Skeletal muscle cell (primary cell): ENCODE measurements at regions not wholly inside any gene's neighbourhood (a gene's known extent, or its start where the extent isn't known, plus 50 kb on each side); places are given as distances from the start of the nearest gene placed in this dataset.
"Not testable (repeated sequence)": the region's sequence is repeated elsewhere in the genome, so short reads cannot be mapped to it uniquely, and the experiment has no call there.

ENCODE experiments used
- DNase-seq: peaks from one replicate; pipeline ENCODE4 v3.0.0-alpha.2; 2010; ENCODE audit warnings: low read depth
- H3K4me3 ChIP-seq: 2 replicates; pipeline ENCODE4 v1.5.1; 2011; ENCODE audit warnings: low read depth, mild to moderate bottlenecking, control low read depth, low read length, moderate library complexity

- no peak for DNase-seq
- no peak overlapping the region for H3K4me3 ChIP-seq
These were observed 121.4 kb upstream of the SLC35F3 start for GRCh38 chr1:233782937-233783586.

GRCh38 chr1:233787599-233787998 is 116.9 kb upstream of the SLC35F3 start:
- no peak for DNase-seq
- no peak overlapping the region for H3K4me3 ChIP-seq

GRCh38 chr1:233788687-233789086 is 115.8 kb upstream of the SLC35F3 start:
- no peak for DNase-seq
- no peak overlapping the region for H3K4me3 ChIP-seq

- no peak overlapping the region for H3K4me3 ChIP-seq
- no peak for DNase-seq
These were observed 114.4 kb upstream of the SLC35F3 start for GRCh38 chr1:233790121-233790520.

- no peak overlapping the region for H3K4me3 ChIP-seq
- peak; percentile 12 for DNase-seq
These were observed 113.7 kb upstream of the SLC35F3 start for GRCh38 chr1:233790662-233791371.

- DNase-seq, result no peak
- no peak overlapping the region for H3K4me3 ChIP-seq
These were observed 113.1 kb upstream of the SLC35F3 start for GRCh38 chr1:233791372-233791703.

- no peak for DNase-seq
- H3K4me3 ChIP-seq, result no peak overlapping the region
These were observed 112.8 kb upstream of the SLC35F3 start for GRCh38 chr1:233791721-233792120.

- DNase-seq, result no peak
- H3K4me3 ChIP-seq, result no peak overlapping the region
These were observed 109.6 kb upstream of the SLC35F3 start for GRCh38 chr1:233794863-233795262.

- no peak for DNase-seq
- H3K4me3 ChIP-seq, result no peak overlapping the region
These were observed 108.2 kb upstream of the SLC35F3 start for GRCh38 chr1:233796146-233796783.

GRCh38 chr1:233802611-233803010 is 101.9 kb upstream of the SLC35F3 start:
- no peak for DNase-seq
- H3K4me3 ChIP-seq, result no peak overlapping the region

- no peak for DNase-seq
- no peak overlapping the region for H3K4me3 ChIP-seq
These were observed 98.7 kb upstream of the SLC35F3 start for GRCh38 chr1:233805786-233806185.

GRCh38 chr1:233815357-233815756 is 89.1 kb upstream of the SLC35F3 start:
- no peak overlapping the region for H3K4me3 ChIP-seq
- no peak for DNase-seq

- no peak for DNase-seq
These were observed 88.6 kb upstream of the SLC35F3 start for GRCh38 chr1:233815865-233816264.

GRCh38 chr1:233816348-233816747 is 88.1 kb upstream of the SLC35F3 start:
- no peak for DNase-seq
- H3K4me3 ChIP-seq, result no peak overlapping the region

More at GRCh38 chr1:233815865-233816264, 88.6 kb upstream of the SLC35F3 start:
- H3K4me3 ChIP-seq, result no peak overlapping the region

- DNase-seq, result no peak
- no peak overlapping the region for H3K4me3 ChIP-seq
These were observed 85.4 kb upstream of the SLC35F3 start for GRCh38 chr1:233819042-233819441.

GRCh38 chr1:233824179-233824578 is 80.3 kb upstream of the SLC35F3 start:
- H3K4me3 ChIP-seq, DNase-seq: not testable (repeated sequence)

GRCh38 chr1:233827937-233828336 is 76.5 kb upstream of the SLC35F3 start:
- not testable (repeated sequence) for H3K4me3 ChIP-seq, DNase-seq

- no peak overlapping the region for H3K4me3 ChIP-seq
- DNase-seq, result no peak
These were observed 76.0 kb upstream of the SLC35F3 start for GRCh38 chr1:233828480-233828879.

GRCh38 chr1:233834609-233835008 is 69.9 kb upstream of the SLC35F3 start:
- no peak for DNase-seq

GRCh38 chr1:233838207-233838606 is 66.3 kb upstream of the SLC35F3 start:
- H3K4me3 ChIP-seq, DNase-seq: not testable (repeated sequence)

More at GRCh38 chr1:233834609-233835008, 69.9 kb upstream of the SLC35F3 start:
- no peak overlapping the region for H3K4me3 ChIP-seq
